KG1 (cell line): ENCODE measurements at regions not wholly inside any gene's neighbourhood (a gene's known extent, or its start where the extent isn't known, plus 50 kb on each side); places are given as distances from the start of the nearest gene placed in this dataset.

ENCODE experiments used
- DNase-seq: peaks from one replicate; lab custom pipeline; 2025; lab: John Stamatoyannopoulos, UW

DNA sequence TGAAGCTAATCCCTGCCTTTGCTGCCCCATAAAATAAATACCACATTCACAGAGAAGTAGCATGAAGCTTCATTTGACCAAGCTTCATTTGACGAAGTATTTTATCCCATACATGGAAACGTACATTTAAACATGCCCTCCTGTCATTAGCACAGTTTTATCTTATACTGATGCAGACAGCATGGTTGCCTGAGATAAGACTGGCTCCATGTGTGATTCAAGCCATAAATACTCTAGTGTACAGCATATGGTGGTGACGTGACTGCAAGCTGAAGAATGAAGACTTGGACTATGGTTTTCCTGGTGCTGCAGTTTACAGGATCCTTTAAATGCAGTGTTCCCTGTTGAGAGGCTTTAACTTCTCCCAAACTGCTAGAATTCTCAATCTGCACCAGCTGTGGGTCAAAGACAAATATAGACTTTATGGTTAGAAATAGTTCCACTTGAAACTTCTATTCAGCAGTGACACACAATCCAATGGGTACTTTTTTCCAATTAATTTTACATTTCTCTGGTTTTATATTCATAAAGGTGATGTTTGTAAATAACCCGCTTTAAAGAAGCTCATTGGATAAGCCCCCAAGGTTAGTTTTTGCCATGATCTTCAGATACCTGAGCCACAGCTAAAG lies 64.9 kb downstream of the CYB561 start:
- DNase-seq = no peak

DNA sequence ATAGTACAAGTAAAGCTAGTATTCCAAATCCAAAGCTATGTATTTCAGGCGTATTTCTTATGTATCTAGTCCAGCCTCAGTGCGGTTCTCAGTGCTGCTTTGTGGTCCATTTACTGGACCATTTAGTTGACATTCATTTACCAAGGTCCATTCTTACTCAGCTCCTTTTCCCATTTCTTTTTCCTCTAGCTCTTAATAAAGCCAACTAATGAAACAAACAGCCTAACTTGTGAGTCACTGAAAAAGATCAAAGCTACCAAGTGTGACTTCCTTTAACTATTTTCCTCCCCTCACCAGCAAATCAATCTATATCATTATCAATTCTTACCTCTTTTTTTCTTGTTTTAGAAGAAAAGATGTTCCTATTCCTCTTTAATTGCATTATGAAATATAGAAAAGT lies 64.0 kb downstream of the CYB561 start:
- DNase-seq = no peak
